PC-9 (cell line): ENCODE measurements at regions not wholly inside any gene's neighbourhood (a gene's known extent, or its start where the extent isn't known, plus 50 kb on each side); places are given as distances from the start of the nearest gene placed in this dataset.

Experiments used
- BruUV-seq: library from RNA; stranded (reverse); fragments of 400-500 nt; replicated peaks from 2 replicates; lab custom pipeline; 2021; lab: Mats Ljungman, UMichigan
- CTCF ChIA-PET: fragments of 300-600 bp; sonication (Branson Sonifier 250); formaldehyde crosslinking; loops from one replicate; lab custom pipeline; 2022; ENCODE audit warnings: antibody characterized with exemption; lab: Charles Lee
- POLR2A ChIA-PET: fragments of 300-600 bp; sonication (Branson Sonifier 250); formaldehyde crosslinking; loops from one replicate; lab custom pipeline; 2022; ENCODE audit warnings: antibody characterized with exemption; ENCODE audit not compliant: unreplicated experiment; lab: Charles Lee
- DNase-seq, 2 experiments: peaks; one replicate each; pipeline versions ENCODE4 v3.0.0 to v3.0.0-alpha.2; 2015 to 2022; ENCODE audit warnings: mixed read lengths in 1 of 2
- H2AFZ ChIP-seq: fragments of 200-600 bp; sonication (generic); 2 replicates; pipeline ENCODE4 v1.8.1; 2017; ENCODE audit warnings: antibody characterized with exemption
- H3F3A ChIP-seq: fragments of 200-600 bp; sonication (generic); 2 replicates; pipeline ENCODE4 v1.8.1; 2017; ENCODE audit warnings: antibody characterized with exemption, mild to moderate bottlenecking, low read depth; ENCODE audit not compliant: insufficient read depth
- H3K27ac ChIP-seq: fragments of 200-600 bp; sonication (generic); 2 replicates; pipeline ENCODE4 v1.6.1; 2016; ENCODE audit warnings: mixed run types
- H3K27me3 ChIP-seq: fragments of 200-600 bp; sonication (generic); 2 replicates; pipeline ENCODE4 v1.6.1; 2016; ENCODE audit warnings: low read depth, mixed run types; ENCODE audit not compliant: insufficient read depth
- H3K36me3 ChIP-seq: fragments of 200-600 bp; sonication (generic); 2 replicates; pipeline ENCODE4 v1.6.1; 2016; ENCODE audit warnings: low read depth, mixed run types
- H3K4me1 ChIP-seq: fragments of 200-600 bp; sonication (generic); replicated peaks from 2 replicates; pipeline ENCODE4 v1.6.1; 2016; ENCODE audit warnings: mixed run types; ENCODE audit not compliant: insufficient read depth
- H3K4me2 ChIP-seq: fragments of 200-600 bp; sonication (generic); 2 replicates; pipeline ENCODE4 v1.6.1; 2017; ENCODE audit warnings: mixed run types
- H3K4me3 ChIP-seq: fragments of 200-600 bp; sonication (generic); 2 replicates; pipeline ENCODE4 v1.6.1; 2016; ENCODE audit warnings: mixed run types
- H3K79me2 ChIP-seq: fragments of 200-600 bp; sonication (generic); 2 replicates; pipeline ENCODE4 v1.6.1; 2017; ENCODE audit warnings: low read depth, mixed run types
- H3K9me2 ChIP-seq: fragments of 200-600 bp; sonication (generic); 2 replicates; pipeline ENCODE4 v1.8.1; 2017; ENCODE audit warnings: mild to moderate bottlenecking; ENCODE audit not compliant: insufficient read depth
- H3K9me3 ChIP-seq: fragments of 200-600 bp; sonication (generic); 2 replicates; pipeline ENCODE4 v1.8.1; 2016; ENCODE audit warnings: low read depth; ENCODE audit not compliant: insufficient read depth
- H4K20me1 ChIP-seq: fragments of 200-600 bp; sonication (generic); 2 replicates; pipeline ENCODE4 v1.8.1; 2017; ENCODE audit not compliant: insufficient read depth
- CTCF ChIP-seq: fragments of 200-600 bp; sonication (generic); conservative IDR thresholded peaks from 2 replicates; pipeline ENCODE4 v1.6.1; 2017; ENCODE audit warnings: mixed run types, antibody characterized with exemption, mild to moderate bottlenecking, moderate library complexity
- EZH2 ChIP-seq: fragments of 200-600 bp; sonication (generic); IDR thresholded peaks from 2 replicates; pipeline ENCODE4 v1.8.0; 2017; ENCODE audit warnings: antibody characterized with exemption, low read depth
- intact Hi-C: fragments of 100-400 bp; cut with micrococcal nuclease; formaldehyde crosslinking; loops from one replicate; pipeline ENCODE4 v1.10.0; 2022; ENCODE audit not compliant: unreplicated experiment

DNA sequence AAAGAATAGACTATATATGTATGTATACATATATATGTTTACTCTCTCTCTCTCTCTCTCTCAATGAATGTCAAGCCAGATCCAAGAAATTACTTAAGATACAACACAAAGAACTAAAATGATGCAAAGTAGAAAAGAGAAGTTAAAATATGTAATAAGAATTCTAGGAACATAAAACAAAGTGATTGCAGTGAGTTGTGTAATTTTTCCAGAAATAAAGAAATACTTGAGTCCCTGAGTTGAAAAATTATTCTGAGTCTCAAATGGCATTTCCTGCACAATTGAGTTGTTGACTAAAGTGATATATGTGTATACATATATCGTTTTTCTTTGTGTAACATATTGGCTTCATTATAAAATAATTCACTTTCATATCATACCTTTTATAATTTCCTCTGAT is 262.4 kb downstream of the INSIG2 start:
- TF ChIP-seq CTCF = no peak
- TF ChIP-seq EZH2 = no peak
- Histone ChIP-seq H3K4me2 (no peak overlapping the region), H4K20me1 (no peaks in the 10 kb centered on the region), H3K27me3 (no peaks in the 10 kb centered on the region), H3K9me3 (no peaks in the 10 kb centered on the region), H3K27ac (no peak overlapping the region), H3K4me3 (no peak overlapping the region), H2AFZ (no peak overlapping the region), H3K36me3 (no peaks in the 10 kb centered on the region), H3K9me2 (no peaks in the 10 kb centered on the region), H3F3A (no peaks in the 10 kb centered on the region), H3K79me2 (no peaks in the 10 kb centered on the region), H3K4me1 (no peaks in the 10 kb centered on the region)
- CTCF ChIA-PET = no interaction called here
- intact Hi-C loops = no loop called here
- POLR2A ChIA-PET = no interaction called here
- no peak for DNase-seq
- BruUV-seq = no TSS peak

DNA sequence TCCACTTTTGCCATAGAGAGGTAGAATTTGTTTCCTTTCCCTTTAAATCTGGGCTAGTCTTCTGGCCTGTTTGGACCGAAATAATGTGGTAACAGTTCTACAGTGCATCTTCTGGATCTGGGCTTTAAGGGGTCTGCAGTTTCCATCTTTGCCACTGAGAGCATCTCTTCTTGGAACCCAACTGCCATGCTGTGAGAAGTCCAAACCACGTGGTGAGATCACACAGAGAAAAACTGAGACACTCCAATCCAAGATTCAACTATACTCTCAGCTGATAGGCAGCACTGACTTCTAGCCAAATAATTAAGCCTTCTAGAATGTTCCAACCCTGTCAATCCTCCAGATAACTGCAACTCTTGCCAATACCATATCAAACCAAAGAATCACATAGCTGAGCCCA is 261.1 kb downstream of the INSIG2 start:
- Histone ChIP-seq H4K20me1 (no peaks in the 10 kb centered on the region), H3K9me2 (no peaks in the 10 kb centered on the region), H3K9me3 (no peaks in the 10 kb centered on the region), H2AFZ (no peak overlapping the region), H3K4me3 (no peak overlapping the region), H3K79me2 (no peaks in the 10 kb centered on the region), H3K4me2 (no peak overlapping the region), H3K27me3 (no peaks in the 10 kb centered on the region), H3K27ac (no peak overlapping the region), H3K4me1 (no peaks in the 10 kb centered on the region), H3F3A (no peaks in the 10 kb centered on the region), H3K36me3 (no peaks in the 10 kb centered on the region)
- no TSS peak for BruUV-seq
- DNase-seq = no peak
- ChIA-PET CTCF (no interaction called here), POLR2A (no interaction called here)
- intact Hi-C loops = no loop called here
- TF ChIP-seq CTCF (no peak), EZH2 (no peak)

DNA sequence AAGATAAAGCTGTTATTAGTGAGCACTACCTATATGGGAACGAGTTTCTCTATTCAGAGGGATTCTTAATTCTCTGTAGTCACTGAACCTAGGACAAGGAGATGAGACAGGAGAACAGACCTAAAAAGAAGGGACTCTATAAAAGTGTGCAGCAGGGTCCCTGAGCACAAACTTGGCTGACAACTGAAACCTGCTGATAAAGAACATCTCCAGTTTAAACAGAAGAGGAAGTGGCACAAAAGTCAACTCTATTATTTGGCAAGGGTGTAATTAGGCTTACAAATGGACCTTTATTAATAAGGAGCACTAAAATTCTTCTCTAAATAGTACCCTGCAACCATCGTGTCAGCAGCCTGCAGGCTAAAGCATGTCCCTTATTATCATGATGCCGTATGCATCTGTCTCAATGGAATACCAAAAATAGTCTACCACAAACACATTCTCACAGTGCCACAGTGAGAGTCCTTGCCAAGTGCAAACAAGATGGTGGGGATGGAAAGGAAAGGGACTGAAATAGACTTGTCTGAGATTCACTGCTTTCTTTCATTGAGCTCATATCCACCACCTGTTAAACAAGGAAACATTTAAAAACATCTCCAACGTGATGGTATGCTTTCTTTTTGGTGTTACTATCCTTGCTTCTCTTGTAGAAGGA is 260.2 kb downstream of the INSIG2 start:
- no peak overlapping the region for H2AFZ ChIP-seq
- no peaks in the 10 kb centered on the region for H3K9me3 ChIP-seq
- H3K27ac ChIP-seq = no peak overlapping the region
- no peaks in the 10 kb centered on the region for H3K27me3 ChIP-seq
- POLR2A ChIA-PET = no interaction called here
- no peaks in the 10 kb centered on the region for H3K9me2 ChIP-seq
- TF ChIP-seq EZH2 (no peak), CTCF (no peak)
- no peaks in the 10 kb centered on the region for H3K4me1 ChIP-seq
- BruUV-seq = no TSS peak
- CTCF ChIA-PET = no interaction called here
- no peaks in the 10 kb centered on the region for H3F3A ChIP-seq
- DNase-seq = no peak
- H3K79me2 ChIP-seq = no peaks in the 10 kb centered on the region
- no peaks in the 10 kb centered on the region for H4K20me1 ChIP-seq
- no peak overlapping the region for H3K4me3 ChIP-seq
- intact Hi-C loops = no loop called here
- H3K36me3 ChIP-seq = no peaks in the 10 kb centered on the region
- no peak overlapping the region for H3K4me2 ChIP-seq
